CD4-positive, alpha-beta T cell (primary cell): ENCODE measurements at regions not wholly inside any gene's neighbourhood (a gene's known extent, or its start where the extent isn't known, plus 50 kb on each side); places are given as distances from the start of the nearest gene placed in this dataset.

Source experiments
- ATAC-seq: fragments of 200-7000 bp; cut with Tn5 transposase; one replicate; pipeline ENCODE4 v1.10.0; 2022; ENCODE audit warnings: mild to moderate bottlenecking; ENCODE audit not compliant: poor library complexity
- CTCF ChIA-PET: fragments of 350-600 bp; sonication (Branson Sonifier 250); formaldehyde crosslinking; loops from one replicate; lab custom pipeline; 2021; ENCODE audit warnings: antibody characterized with exemption, inconsistent platforms; lab: Charles Lee
- POLR2A ChIA-PET: fragments of 350-600 bp; sonication (Branson Sonifier 250); formaldehyde crosslinking; loops from one replicate; lab custom pipeline; 2021; ENCODE audit warnings: antibody characterized with exemption, inconsistent platforms; lab: Charles Lee
- DNase-seq, 14 experiments: peaks; one replicate each; pipeline ENCODE4 v3.0.0-alpha.2; 2013 to 2020; ENCODE audit warnings: mixed read lengths in 2 of 14
- H3K27ac ChIP-seq, 2 donors: one replicate each; pipeline versions ENCODE4 v1.5.1 to v1.7.0; 2013; ENCODE audit warnings: low read length in 2 of 2, low read depth in 1 of 2, mild to moderate bottlenecking in 1 of 2
- H3K27me3 ChIP-seq, 2 experiments: 1 replicate in 1 of 2; 2 replicates in 1 of 2; pipeline versions ENCODE4 v1.6.1 to v1.7.0; 2013; ENCODE audit warnings: low read length in 2 of 2, control low read depth in 1 of 2, mild to moderate bottlenecking in 1 of 2, moderate library complexity in 1 of 2; ENCODE audit not compliant: insufficient read depth in 2 of 2, control insufficient read depth in 1 of 2
- H3K36me3 ChIP-seq: one replicate; pipeline ENCODE4 v1.6.1; 2013; ENCODE audit warnings: low read length, control low read depth; ENCODE audit not compliant: insufficient read depth
- H3K4me1 ChIP-seq: one replicate; pipeline ENCODE4 v1.6.1; 2013; ENCODE audit warnings: low read length, control low read depth; ENCODE audit not compliant: insufficient read depth
- H3K4me3 ChIP-seq: one replicate; pipeline ENCODE4 v1.5.1; 2013; ENCODE audit warnings: mild to moderate bottlenecking, low read length, moderate library complexity
- H3K9me3 ChIP-seq, 2 experiments: 1 replicate in 1 of 2; 2 replicates in 1 of 2; pipeline versions ENCODE4 v1.6.1 to v1.7.0; 2013; ENCODE audit warnings: low read length in 2 of 2, mild to moderate bottlenecking in 2 of 2, control low read depth in 1 of 2, moderate library complexity in 1 of 2; ENCODE audit not compliant: control insufficient read depth in 1 of 2, insufficient read depth in 1 of 2
- H3K27ac Mint-ChIP-seq: one replicate; pipeline ENCODE4 v1.8.0; 2020; ENCODE audit warnings: mixed read lengths
- H3K27me3 Mint-ChIP-seq: one replicate; pipeline ENCODE4 v1.8.0; 2021; ENCODE audit warnings: mixed read lengths
- H3K36me3 Mint-ChIP-seq: one replicate; pipeline ENCODE4 v1.8.0; 2021; ENCODE audit warnings: low read depth, mixed read lengths
- H3K4me1 Mint-ChIP-seq: one replicate; pipeline ENCODE4 v1.8.0; 2021; ENCODE audit warnings: low read depth, mixed read lengths
- H3K4me3 Mint-ChIP-seq: one replicate; pipeline ENCODE4 v1.8.0; 2020; ENCODE audit warnings: mild to moderate bottlenecking, mixed read lengths
- H3K9me3 Mint-ChIP-seq: one replicate; pipeline ENCODE4 v1.8.0; 2020; ENCODE audit warnings: mixed read lengths
- CTCF ChIP-seq: fragments of 200-600 bp; IDR thresholded peaks from one replicate; pipeline ENCODE4 v1.8.0; 2022; ENCODE audit warnings: antibody characterized with exemption, mild to moderate bottlenecking
- intact Hi-C, 2 experiments: fragments of 100-400 bp; cut with DNase I in 1 of 2; cut with micrococcal nuclease in 1 of 2; formaldehyde crosslinking; loops; one replicate each; pipeline versions ENCODE4 v1.15.1 to v1.9.0; 2023 to 2025; cut with DNase I, micrococcal nuclease

- no peaks in the 10 kb centered on the region for H3K36me3 ChIP-seq
- no peak overlapping the region for H3K4me3 ChIP-seq
- H3K27me3 ChIP-seq, result no peaks in the 10 kb centered on the region
- CTCF ChIA-PET, result no interaction called here
- H3K4me1 ChIP-seq, result no peaks in the 10 kb centered on the region
- peaks cover 8% of the 10 kb centered on the region for H3K4me1 Mint-ChIP-seq
- H3K36me3 Mint-ChIP-seq, result no peaks in the 10 kb centered on the region
- intact Hi-C loops, result no loop called here
- H3K4me3 Mint-ChIP-seq, result no peak overlapping the region
- H3K9me3 Mint-ChIP-seq, result no peaks in the 10 kb centered on the region
- no peak for TF ChIP-seq CTCF
- H3K27ac ChIP-seq, result no peak overlapping the region
- H3K9me3 ChIP-seq, result peaks cover 0 to 21% of the 10 kb centered on the region in 2 experiments
- POLR2A ChIA-PET, result no interaction called here
- DNase-seq, result no peak
- ATAC-seq, result no peak
- no peaks in the 10 kb centered on the region for H3K27me3 Mint-ChIP-seq
- H3K27ac Mint-ChIP-seq, result no peak overlapping the region
Measured at GRCh38 chr19:28489126-28489660, 723.8 kb downstream of the UQCRFS1 start.

GRCh38 chr19:28487999-28488398 is 725.0 kb downstream of the UQCRFS1 start:
- CTCF ChIA-PET, result no interaction called here
- no peaks in the 10 kb centered on the region for H3K27me3 ChIP-seq

GRCh38 chr19:28486926-28487325 is 726.0 kb downstream of the UQCRFS1 start:
- no peaks in the 10 kb centered on the region for H3K36me3 Mint-ChIP-seq
- no peak overlapping the region for H3K4me3 Mint-ChIP-seq
- peaks cover 8% of the 10 kb centered on the region for H3K4me1 Mint-ChIP-seq
- Histone ChIP-seq H3K27me3 (no peaks in the 10 kb centered on the region), H3K4me3 (no peak overlapping the region), H3K36me3 (no peaks in the 10 kb centered on the region), H3K4me1 (no peaks in the 10 kb centered on the region), H3K27ac (no peak overlapping the region), H3K9me3 (peaks cover 0 to 21% of the 10 kb centered on the region in 2 experiments)
- no peak for ATAC-seq
- H3K27ac Mint-ChIP-seq, result no peak overlapping the region
- intact Hi-C loops, result no loop called here
- H3K9me3 Mint-ChIP-seq, result no peaks in the 10 kb centered on the region
- no peak for TF ChIP-seq CTCF
- CTCF ChIA-PET, result no interaction called here
- H3K27me3 Mint-ChIP-seq, result no peaks in the 10 kb centered on the region
- DNase-seq, result no peak
- POLR2A ChIA-PET, result no interaction called here

More at GRCh38 chr19:28487999-28488398, 725.0 kb downstream of the UQCRFS1 start:
- no peaks in the 10 kb centered on the region for H3K27me3 Mint-ChIP-seq
- POLR2A ChIA-PET, result no interaction called here
- Histone ChIP-seq H3K4me1 (no peaks in the 10 kb centered on the region), H3K9me3 (peaks cover 0 to 21% of the 10 kb centered on the region in 2 experiments), H3K36me3 (no peaks in the 10 kb centered on the region), H3K4me3 (no peak overlapping the region), H3K27ac (no peak overlapping the region)
- no peaks in the 10 kb centered on the region for H3K9me3 Mint-ChIP-seq
- DNase-seq, result no peak
- no peak for ATAC-seq
- intact Hi-C loops, result no loop called here
- H3K4me3 Mint-ChIP-seq, result no peak overlapping the region
- peaks cover 8% of the 10 kb centered on the region for H3K4me1 Mint-ChIP-seq
- H3K27ac Mint-ChIP-seq, result no peak overlapping the region
- no peak for TF ChIP-seq CTCF
- H3K36me3 Mint-ChIP-seq, result no peaks in the 10 kb centered on the region
